LNCaP clone FGC (cell line): ENCODE measurements at regions not wholly inside any gene's neighbourhood (a gene's known extent, or its start where the extent isn't known, plus 50 kb on each side); places are given as distances from the start of the nearest gene placed in this dataset.

Experiments
- DNase-seq: peaks from one replicate; pipeline ENCODE4 v3.0.0-alpha.2; 2011; ENCODE audit warnings: low read depth
- H3K4me3 ChIP-seq: 2 replicates; pipeline ENCODE4 v1.5.1; 2011; ENCODE audit warnings: mild to moderate bottlenecking, low read depth, low read length, control low read depth
- CTCF ChIP-seq: IDR thresholded peaks from 2 replicates; pipeline ENCODE4 v1.5.1; 2012; ENCODE audit warnings: mild to moderate bottlenecking; ENCODE audit not compliant: control insufficient read depth, insufficient read depth; ENCODE audit errors: extremely low read depth

- no peak for TF ChIP-seq CTCF
- no peak overlapping the region for H3K4me3 ChIP-seq
- no peak for DNase-seq
Observed at GRCh38 chr3:124478830-124479229, 251.4 kb upstream of the UMPS start.

GRCh38 chr3:124483915-124484470, 246.3 kb upstream of the UMPS start:
- no peak overlapping the region for H3K4me3 ChIP-seq
- TF ChIP-seq CTCF: no peak

GRCh38 chr3:124486324-124486723, 243.9 kb upstream of the UMPS start:
- DNase-seq: no peak
- H3K4me3 ChIP-seq: no peak overlapping the region
- 0 out of 2 replicates have a peak, but pooled peaks have one; percentile 16 for TF ChIP-seq CTCF

More at GRCh38 chr3:124483915-124484470, 246.3 kb upstream of the UMPS start:
- DNase-seq: no peak

GRCh38 chr3:124489506-124489905, 240.7 kb upstream of the UMPS start:
- TF ChIP-seq CTCF: no peak
- DNase-seq: no peak
- no peak overlapping the region for H3K4me3 ChIP-seq

GRCh38 chr3:124491098-124491497, 239.2 kb upstream of the UMPS start:
- H3K4me3 ChIP-seq: no peak overlapping the region
- DNase-seq: no peak
- no peak for TF ChIP-seq CTCF

- no peak for DNase-seq
- no peak overlapping the region for H3K4me3 ChIP-seq
- TF ChIP-seq CTCF: no peak
Observed at GRCh38 chr3:124491875-124492274, 238.4 kb upstream of the UMPS start.

GRCh38 chr3:124492824-124493223, 237.4 kb upstream of the UMPS start:
- TF ChIP-seq CTCF: peak; percentile 75
- no peak overlapping the region for H3K4me3 ChIP-seq
- peak; percentile 56 for DNase-seq
